GM21528 (cell line): ENCODE measurements at regions not wholly inside any gene's neighbourhood (a gene's known extent, or its start where the extent isn't known, plus 50 kb on each side); places are given as distances from the start of the nearest gene placed in this dataset.
"Not testable (repeated sequence)": the region's sequence is repeated elsewhere in the genome, so short reads cannot be mapped to it uniquely, and the experiment has no call there.

ENCODE experiments used
- ATAC-seq: cut with Tn5 transposase; IDR thresholded peaks from one replicate; pipeline ENCODE4 v1.9.1; 2021; ENCODE audit warnings: mild to moderate bottlenecking, moderate library complexity; ENCODE audit not compliant: unreplicated experiment, low FRiP score

DNA sequence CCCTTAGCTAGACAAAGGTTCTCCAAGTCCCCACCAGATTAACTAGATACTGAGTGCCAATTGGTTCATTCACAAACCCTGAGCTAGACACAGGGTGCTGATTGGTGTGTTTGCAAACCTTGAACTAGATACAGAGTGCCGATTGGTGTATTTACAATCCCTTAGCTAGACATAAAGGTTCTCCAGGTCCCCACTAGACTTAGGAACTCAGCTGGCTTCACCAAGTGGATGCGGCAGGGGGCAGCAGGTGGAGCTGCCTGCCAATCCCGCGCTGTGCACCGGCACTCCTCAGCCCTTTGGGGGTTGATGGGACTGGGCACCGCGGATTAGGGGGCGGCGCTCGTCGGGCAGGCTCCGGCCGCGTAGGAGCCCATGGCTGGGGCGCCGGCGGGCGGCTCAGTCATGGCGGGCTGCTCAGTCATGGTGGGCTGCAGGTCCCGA is 157.6 kb downstream of the KLRB1 start:
- ATAC-seq: not testable (repeated sequence)

DNA sequence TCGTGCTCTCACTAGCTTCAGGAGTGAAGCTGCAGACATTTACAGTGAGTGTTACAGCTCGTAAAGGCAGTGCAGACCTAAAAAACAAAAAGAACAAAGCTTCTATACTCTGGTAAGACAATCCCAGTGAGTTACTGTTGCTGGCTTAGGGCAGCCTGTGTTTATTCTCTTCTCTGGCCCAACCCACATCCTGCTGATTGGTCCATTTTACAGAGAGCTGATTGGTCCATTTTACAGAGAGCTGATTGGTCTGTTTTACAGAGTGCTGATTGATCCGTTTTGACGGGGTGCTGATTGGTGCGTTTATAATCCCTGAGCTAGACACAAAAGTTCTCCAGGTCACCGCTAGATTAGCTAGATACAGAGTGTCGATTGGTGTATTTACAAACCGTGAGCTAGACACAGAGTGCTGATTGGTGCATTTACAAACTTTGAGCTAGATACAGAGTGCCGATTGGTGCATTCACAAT is 158.0 kb downstream of the KLRB1 start:
- ATAC-seq: not testable (repeated sequence)

DNA sequence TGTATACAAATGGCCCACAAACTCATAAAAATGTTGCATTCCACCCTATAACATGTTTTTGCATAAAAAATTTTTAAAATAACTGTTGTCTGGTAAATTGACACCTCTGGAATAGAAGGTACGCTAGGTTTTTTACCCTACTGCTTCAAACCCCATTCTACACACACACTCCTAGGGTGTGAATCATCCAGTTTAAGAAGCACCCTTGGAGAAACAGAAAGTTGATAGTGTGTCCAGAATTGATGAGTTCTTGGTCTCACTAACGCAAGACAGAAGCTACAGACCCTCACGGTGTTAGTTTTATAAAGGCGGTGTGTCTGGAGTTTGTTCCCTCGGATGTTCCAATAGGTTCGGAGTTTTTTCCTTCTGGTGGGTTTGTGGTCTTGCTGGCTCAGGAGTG is 158.5 kb downstream of the KLRB1 start:
- ATAC-seq: no peak

DNA sequence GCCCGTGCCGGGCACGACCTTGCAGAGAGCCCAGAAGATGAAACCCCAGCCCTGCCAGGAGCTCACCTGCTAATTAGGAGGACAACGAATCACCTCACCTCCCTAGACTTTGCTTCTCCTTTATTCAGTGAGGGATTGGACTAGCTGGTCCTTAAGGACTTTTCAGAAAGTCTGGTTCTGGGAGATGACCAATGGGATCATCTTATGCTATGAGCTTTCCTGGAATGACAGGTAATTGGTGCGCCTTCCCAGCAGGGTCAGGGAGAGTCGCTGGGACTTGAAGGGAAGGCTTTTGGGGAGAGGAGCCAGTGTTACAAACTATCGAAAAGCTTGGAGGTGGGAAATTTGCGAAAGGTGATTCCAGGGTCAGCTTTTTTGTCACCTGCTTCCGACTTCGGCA is 159.1 kb downstream of the KLRB1 start:
- ATAC-seq: not testable (repeated sequence)

DNA sequence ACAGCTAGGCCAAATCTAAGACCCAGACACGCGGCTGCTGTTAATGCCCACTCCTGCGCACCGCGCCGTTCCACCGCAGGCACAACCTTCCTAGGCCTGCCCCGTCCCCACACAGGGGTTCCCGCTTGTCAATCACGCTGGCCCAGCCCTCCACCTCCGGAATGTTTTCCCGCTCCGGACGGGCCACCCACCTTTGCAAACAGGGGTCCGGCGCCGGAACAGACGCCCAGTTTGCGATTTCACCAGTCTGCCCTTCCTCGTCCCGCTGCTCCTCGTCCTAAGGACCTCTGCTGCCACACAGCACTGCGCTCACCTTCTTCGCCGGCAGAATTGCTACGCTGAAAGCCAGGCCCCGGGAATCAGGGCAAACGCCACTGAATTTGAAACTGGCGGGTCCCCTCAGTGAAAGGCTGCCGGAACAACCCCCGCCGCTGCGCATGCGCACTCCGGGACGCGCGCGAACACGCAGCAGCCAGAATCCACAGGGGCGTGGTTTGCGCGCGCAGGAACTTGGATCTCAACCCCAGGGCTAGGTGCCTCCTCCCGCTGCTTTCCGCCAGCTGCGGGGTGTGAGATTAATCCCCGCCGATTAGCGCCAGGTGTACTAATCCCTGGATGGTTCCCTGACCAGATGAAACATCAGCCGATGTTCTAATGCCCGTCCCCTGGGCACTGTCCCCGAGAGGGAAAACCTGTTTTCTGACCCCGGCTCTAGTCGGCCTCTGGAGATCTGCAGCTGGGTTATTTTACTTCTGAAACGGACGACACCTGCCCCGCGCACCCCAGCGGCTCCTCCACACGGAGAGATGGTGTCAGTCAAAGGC is 159.7 kb downstream of the KLRB1 start:
- ATAC-seq: peak; percentile 77

DNA sequence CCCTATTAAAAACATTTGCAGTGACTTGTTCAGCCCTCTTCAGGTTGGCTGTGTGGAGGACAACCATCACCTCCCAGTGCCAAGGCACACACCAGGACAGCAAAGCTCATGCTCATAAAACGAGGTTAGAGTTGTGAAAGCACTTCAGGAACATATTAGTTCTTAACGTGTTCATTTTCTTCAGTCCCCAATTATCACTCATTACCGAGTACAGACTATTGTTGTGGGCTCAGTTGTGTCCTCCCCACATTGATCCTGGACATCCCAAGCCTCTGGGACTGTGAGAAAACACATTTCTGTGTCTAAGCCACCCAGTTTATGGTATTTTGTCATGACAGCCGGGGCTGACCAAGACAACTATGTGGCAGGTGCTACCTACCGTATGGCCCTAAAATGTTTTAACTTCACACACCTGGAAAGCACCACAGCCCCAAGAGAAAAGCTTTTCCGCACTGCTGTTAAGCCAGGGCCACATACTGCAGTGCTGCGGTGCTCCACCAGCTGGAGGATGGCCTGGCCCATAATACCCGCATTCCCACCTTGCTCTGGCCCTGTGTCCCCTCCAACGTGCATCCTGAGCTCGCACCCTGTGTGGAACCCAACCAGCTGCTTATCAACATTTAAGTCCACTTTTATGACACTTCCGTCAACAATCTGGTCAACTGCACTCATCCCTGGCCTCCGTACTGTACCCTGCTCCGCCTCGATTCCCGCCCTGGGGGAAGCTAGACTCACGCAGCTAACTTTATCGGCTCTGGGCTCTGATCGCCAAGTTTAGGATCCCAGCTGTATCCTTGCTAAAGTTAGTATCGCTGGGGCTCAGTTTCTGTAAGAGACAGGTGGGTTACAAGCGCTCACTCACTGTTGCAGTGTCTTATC is 160.6 kb downstream of the KLRB1 start:
- ATAC-seq: peak; percentile 15

DNA sequence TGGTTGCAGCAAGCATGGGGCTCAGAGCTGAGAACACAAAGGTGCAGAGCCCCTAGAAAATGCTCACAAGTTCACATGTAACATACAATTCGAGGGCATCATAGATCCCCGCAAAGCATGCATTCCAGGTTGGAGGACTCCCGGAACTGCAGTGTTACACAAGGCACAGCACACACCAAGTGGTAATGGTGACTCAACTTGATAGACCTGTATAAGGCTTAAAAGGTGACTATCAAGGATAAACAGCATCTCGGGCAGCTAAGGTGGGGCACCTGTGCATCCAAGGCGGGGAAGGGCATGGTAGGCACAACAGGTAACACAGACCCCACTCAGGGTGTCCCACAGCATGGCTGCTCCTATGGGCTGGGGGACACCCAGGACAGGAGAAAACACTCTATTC is 167.3 kb downstream of the KLRB1 start:
- not testable (repeated sequence) for ATAC-seq

DNA sequence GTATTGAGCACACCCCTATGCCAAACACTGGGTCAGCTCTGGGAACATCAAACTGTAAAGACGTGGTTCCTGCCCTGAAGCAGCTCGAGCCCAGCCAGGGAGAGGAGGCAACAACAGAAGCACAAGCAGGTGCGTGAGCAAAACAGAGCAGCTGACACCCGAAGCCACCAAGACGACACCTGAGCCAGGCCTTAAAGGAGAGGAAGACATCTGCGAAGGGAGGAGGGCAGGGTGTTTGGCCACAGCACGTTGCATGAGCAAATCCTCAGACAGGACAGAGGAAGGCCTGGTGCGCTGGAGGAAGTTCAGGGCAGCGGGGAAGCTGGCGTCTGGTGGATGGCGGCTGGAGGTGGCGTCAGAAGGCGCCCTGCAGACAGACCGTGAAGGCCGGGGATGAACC is 172.0 kb downstream of the KLRB1 start:
- not testable (repeated sequence) for ATAC-seq

DNA sequence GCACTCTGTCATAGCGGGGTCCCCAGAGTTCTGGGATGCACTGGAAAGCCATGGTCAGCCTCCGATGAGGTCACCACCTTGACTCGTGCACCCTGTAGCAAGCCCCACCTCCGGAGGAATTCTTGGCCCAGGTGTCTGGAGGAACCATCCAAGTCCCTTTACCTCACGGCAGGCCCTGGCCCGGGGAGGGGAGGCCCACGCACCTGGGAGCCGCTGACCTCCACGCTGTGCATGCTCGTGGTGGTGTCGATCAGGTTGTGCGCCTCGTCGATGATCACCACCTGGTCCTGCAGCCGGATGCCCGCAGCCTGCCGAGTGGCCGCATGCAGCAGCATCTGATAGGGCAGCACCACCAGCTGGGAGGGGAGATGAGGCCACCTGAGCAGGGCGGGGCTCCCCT is 177.3 kb downstream of the KLRB1 start:
- not testable (repeated sequence) for ATAC-seq

DNA sequence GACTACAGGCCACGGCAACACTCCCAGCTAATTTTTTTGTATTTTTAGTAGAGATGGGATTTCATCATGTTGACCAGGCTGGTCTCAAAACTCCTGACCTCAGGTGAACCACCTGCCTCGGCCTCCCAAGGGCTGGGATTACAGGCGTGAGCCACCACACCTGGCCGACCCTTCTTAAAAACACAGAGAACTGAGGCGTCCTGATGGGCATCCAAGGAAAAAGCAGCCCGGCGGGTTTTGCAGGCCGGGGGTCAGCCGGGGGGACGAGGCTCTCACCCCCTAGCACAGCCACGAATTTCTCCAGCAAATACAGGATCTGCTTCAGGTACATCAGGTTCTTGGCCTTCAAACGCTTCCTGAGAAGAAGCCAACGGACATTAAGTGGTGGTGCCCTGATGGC is 178.9 kb downstream of the KLRB1 start:
- ATAC-seq: not testable (repeated sequence)

DNA sequence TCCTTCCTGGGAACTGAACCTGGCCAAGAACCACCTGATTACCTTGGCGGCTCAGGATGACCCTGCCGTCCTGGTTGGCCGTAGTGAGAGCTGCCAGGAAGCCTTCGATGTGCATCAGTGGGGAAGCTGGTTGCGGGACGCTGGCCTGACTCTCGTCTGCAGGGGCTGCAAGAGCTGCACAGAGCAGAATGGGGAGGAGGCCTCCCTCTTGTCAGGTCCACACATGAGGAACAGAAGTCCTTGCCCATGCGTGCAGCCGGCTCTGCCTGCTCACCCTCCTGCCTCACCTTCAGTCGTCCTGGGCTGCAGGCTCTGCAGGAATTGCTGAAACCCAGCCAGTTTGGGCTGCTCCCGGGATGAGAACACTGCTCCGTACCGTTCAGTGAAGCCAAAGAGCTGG is 182.3 kb downstream of the KLRB1 start:
- ATAC-seq: not testable (repeated sequence)

DNA sequence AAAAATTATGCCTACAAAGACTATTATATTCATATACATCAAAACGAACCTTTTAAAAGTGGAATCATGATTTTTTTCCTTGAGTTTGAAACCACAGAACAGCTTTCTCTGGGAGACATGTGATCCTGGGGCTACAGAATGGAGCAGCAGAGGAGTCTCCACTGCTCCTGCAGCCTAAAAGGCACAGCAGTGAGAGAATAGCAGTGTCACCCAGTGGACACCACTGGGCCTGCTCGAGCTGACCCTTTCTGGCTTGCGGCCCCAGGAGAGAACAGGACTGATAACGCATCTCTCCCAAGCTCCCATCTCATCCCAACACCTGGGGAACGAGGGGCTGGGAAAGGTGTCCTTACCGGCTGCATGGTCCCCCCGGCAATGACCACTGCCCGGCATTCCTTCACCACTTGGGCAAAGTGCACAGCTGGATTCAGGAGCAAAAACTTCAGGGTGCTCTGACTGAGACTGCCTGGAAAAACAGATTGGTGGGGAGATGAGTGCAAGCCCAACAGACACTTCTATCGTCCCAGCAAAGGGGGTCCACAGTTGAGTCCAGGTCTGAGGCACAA is 183.5 kb downstream of the KLRB1 start:
- not testable (repeated sequence) for ATAC-seq

DNA sequence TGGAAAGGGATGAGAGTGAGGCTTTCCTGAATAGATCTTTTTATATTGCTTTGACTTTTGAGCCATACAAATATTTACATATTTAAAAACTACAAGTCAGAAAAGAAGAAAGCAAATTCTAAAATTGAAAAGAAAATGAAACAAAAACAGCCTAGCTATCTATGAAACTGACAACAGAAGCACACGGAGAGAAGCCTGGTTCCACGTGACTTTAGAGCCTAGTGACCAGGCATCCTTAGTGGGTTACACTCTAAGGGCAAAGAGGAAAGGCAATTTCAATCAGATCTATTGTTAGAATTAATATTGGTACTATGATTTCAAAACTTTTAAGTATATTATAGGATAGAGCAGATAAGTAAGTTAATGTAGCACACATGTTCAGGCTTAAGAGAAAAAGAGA is 185.0 kb downstream of the KLRB1 start:
- ATAC-seq: peak; percentile 51

DNA sequence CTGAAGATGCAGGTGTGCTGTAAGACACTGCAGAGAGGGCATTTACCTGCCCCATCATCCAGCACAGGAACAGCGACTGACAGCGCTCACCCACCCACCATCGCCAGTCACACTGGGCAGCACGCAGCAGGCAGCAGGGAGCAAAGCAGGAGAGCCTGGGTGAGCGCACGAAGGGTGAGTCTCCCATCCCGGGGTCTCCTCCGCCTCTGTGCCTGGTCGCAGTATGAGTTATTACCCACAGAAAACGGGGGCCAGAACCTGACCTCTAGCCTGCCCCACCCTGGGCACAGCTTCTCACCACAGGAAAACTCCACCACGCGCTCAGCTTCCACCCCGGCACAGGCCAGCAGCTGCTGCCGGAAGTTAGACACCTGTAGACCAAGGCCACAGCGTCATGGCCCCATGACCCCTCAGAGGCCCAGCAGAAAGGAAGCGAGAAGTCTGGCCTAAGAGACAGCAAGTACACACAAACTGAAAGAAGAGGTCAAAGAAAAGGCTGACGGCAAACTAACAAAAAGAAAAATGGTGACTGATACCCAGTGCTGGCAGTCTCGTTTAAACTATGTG is 186.1 kb downstream of the KLRB1 start:
- not testable (repeated sequence) for ATAC-seq

DNA sequence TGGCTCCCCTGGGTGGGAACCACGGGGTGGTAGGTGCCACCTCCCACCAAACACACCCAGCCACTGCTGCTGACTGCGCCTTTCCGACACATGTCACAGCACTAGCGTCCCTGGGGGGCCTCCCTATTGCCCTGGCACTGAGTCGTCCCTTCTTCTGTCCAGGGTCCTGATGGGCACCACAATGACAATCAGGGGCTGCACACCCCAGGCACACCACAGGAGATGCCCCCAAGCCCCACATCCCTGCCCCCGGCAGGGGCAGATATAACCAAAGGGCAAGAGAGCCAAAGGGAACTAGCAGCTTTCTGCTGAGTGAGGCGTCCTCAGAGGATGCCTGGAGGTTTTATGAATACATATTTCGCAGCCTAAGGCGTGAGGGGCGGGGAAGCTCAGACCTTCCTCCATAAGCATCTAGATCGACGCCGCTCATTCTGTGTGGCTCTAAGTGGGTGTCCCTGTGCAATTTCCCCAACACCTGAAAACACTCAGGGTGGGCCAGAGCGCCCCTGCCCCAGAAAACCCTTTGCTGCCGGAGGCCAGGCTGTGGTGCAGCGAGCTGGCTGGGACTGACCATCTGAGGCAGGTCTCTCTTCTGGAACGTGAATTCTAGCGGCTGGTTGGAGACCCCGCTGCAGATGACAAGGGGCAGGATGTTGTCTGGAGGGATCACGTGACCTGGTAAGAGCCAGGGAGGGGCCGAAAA is 186.7 kb downstream of the KLRB1 start:
- ATAC-seq: not testable (repeated sequence)

DNA sequence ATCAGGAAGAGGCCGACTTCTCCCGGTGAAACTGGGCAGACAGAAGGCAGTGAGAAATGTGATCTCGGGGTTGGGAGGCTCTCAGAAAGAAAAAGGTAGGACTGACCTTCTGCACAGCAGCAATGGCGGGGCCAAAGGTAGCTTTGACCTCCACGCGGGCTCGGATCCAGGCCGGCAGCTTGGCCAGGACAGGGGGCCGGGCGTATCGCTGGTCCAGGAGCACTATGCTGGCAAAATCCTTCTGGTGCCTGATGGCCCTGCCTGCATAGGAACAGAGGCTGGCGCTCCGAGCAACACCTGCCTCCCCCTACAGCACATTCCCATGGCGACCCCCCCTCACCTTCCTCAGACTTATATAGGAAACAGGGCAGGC is 189.1 kb downstream of the KLRB1 start:
- ATAC-seq: not testable (repeated sequence)

DNA sequence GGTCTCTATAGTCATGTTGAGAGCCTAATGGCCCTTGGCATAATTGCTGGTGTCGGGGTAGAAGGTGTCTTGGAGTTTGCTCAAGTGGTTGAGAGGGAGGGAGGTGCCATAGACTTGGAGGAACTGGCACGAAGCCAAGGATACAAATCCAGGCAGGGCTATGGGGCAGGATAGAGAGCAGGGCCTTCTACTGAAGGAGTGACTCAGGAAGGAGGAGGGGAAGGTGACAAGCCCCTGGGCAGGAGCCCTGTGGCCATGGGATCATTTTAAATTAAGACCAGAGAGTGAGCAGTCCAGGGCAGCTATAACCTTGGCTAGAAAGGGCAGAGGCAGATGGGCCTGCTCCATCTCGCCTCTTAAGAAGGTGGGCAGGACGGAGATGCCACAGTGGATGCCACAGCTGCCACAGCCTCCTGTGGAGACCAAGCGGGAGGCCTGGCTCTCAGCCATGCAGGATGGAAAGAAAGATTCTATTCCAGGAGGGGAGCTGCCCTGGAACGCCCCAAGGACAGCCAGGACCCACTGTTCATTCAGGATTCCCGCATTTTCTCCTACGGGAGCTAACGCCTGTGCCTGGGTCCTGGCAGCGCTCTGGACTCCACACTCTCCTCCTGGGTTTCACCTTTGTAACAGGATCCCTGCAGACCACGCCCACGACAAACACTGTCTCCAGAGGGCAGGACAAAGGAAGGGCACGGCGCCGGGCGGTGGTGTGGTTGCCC is 189.6 kb downstream of the KLRB1 start:
- not testable (repeated sequence) for ATAC-seq

DNA sequence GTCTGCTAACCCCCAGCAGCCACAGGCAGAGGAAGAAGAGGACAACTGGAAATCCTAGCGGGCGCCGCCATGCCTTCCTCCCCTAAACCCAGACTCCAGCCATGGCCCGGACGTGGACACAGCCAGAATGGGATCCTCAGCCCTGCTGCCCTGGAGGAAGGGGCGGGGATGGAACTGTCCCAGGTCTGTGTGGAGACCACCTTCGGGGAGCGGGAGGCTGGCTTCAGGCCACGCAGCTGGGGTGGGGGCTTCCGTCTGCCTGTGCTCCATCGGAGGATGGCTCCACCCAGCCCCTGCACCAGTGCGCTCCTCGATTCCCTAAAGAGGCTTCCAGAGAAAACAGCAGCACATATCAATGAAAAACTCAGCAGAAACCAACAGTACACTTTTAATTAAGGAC is 190.4 kb downstream of the KLRB1 start:
- ATAC-seq: not testable (repeated sequence)

DNA sequence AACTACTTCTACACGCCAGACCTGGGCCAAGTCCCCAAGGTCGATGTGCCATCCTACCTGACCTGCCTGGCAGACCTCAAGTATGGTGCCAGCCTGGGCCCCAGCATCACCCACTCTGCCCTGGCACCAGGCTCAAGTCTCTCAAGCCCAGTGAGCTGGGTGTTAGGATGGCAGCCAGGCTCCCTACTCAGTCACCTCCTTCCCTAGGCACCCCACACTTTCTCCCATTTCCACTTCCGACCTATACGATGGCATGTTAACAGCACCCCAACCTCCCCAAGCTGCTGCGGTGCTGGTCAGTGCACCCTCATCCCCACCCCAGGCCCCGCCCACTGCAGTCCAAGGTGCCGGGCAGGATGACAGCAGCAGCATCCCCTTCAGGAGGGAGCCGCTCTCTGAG is 191.4 kb downstream of the KLRB1 start:
- not testable (repeated sequence) for ATAC-seq
